ENCODE measurements at regions not wholly inside any gene's neighbourhood (a gene's known extent, or its start where the extent isn't known, plus 50 kb on each side); places are given as distances from the start of the nearest gene placed in this dataset.

- H3K27ac Mint-ChIP-seq, result no peak overlapping the region
Measured at GRCh38 chr12:75611041-75611440, 99.6 kb upstream of the KRR1 start.

GRCh38 chr12:75606956-75607355 lies 95.5 kb upstream of the KRR1 start:
- Histone ChIP-seq H3K4me1 (ENCODE audit: insufficient read depth) (no peaks in the 10 kb centered on the region), H3K27me3 (ENCODE audit: insufficient read depth) (no peaks in the 10 kb centered on the region), H3K36me3 (ENCODE audit: insufficient read depth) (no peaks in the 10 kb centered on the region), H3K4me2 (no peak overlapping the region), H3K79me2 (replicated peaks; ENCODE audit: insufficient read depth) (no peaks in the 10 kb centered on the region), H3K4me3 (no peak overlapping the region), H3F3A (replicated peaks; ENCODE audit: low read depth) (no peaks in the 10 kb centered on the region), H3K9me2 (ENCODE audit: insufficient read depth) (no peaks in the 10 kb centered on the region), H2AFZ (peak overlapping the region; percentile 40; the same call in 1 of the 2 replicates), H3K27ac (ENCODE audit: low read depth) (no peak overlapping the region), H4K20me1 (replicated peaks; ENCODE audit: insufficient read depth) (no peaks in the 10 kb centered on the region)
- ATAC-seq, result no peak
- H3K36me3 Mint-ChIP-seq (ENCODE audit: low read depth), result no peaks in the 10 kb centered on the region
- no peaks in the 10 kb centered on the region for H3K27me3 Mint-ChIP-seq (ENCODE audit: insufficient read depth, low read depth, poor library complexity)
- H3K27ac Mint-ChIP-seq, result no peak overlapping the region
- no peak overlapping the region for H3K4me3 Mint-ChIP-seq
- DNase-seq (ENCODE audit: low spot score), result no peak
- H3K4me1 Mint-ChIP-seq, result peaks cover 2% of the 10 kb centered on the region; the same call in 2 of the 3 replicates
- TF ChIP-seq STAT1 (IDR thresholded peaks at IDR 0.05; ENCODE audit: unreplicated experiment), result no peak
- TF ChIP-seq ZNF331 (CRISPR knock-in tag; IDR thresholded peaks at IDR 0.05; ENCODE audit: low read depth), result no peak
- no peak for TF ChIP-seq REST (IDR thresholded peaks at IDR 0.05; ENCODE audit: unreplicated experiment)
- no peaks in the 10 kb centered on the region for H3K9me3 Mint-ChIP-seq

More at GRCh38 chr12:75611041-75611440, 99.6 kb upstream of the KRR1 start:
- Histone ChIP-seq H3F3A (replicated peaks; ENCODE audit: low read depth) (no peaks in the 10 kb centered on the region), H3K9me2 (ENCODE audit: insufficient read depth) (no peaks in the 10 kb centered on the region), H3K27ac (ENCODE audit: low read depth) (no peak overlapping the region), H4K20me1 (replicated peaks; ENCODE audit: insufficient read depth) (no peaks in the 10 kb centered on the region), H3K4me3 (no peak overlapping the region), H3K79me2 (replicated peaks; ENCODE audit: insufficient read depth) (no peaks in the 10 kb centered on the region), H3K36me3 (ENCODE audit: insufficient read depth) (no peaks in the 10 kb centered on the region), H3K27me3 (ENCODE audit: insufficient read depth) (no peaks in the 10 kb centered on the region), H2AFZ (peak overlapping the region; percentile 82), H3K4me1 (ENCODE audit: insufficient read depth) (no peaks in the 10 kb centered on the region), H3K4me2 (no peak overlapping the region)
- ATAC-seq, result peak; percentile 45; the same call in 2 of the 3 replicates
- no peaks in the 10 kb centered on the region; the same call in 2 of the 3 replicates for H3K36me3 Mint-ChIP-seq (ENCODE audit: low read depth)
- peak; percentile 40 for DNase-seq (ENCODE audit: low spot score)
- no peak overlapping the region for H3K4me3 Mint-ChIP-seq
- peaks cover 9% of the 10 kb centered on the region; the same call in 2 of the 3 replicates for H3K9me3 Mint-ChIP-seq
- H3K4me1 Mint-ChIP-seq, result no peaks in the 10 kb centered on the region
- TF ChIP-seq CTCF (conservative IDR thresholded peaks at IDR 0.05; ENCODE audit: low read depth in 2 of 2), result peak; percentile 41 to 54
- no peak for TF ChIP-seq NANOG (IDR thresholded peaks at IDR 0.05; ENCODE audit: borderline replicate concordance)
- TF ChIP-seq JUNB (IDR thresholded peaks at IDR 0.05; ENCODE audit: unreplicated experiment), result no peak
- H3K27me3 Mint-ChIP-seq (ENCODE audit: insufficient read depth, low read depth, poor library complexity), result no peaks in the 10 kb centered on the region

Measured in GM23338 (cell line).